ENCODE measurements at regions not wholly inside any gene's neighbourhood (a gene's known extent, or its start where the extent isn't known, plus 50 kb on each side); places are given as distances from the start of the nearest gene placed in this dataset.

DNA sequence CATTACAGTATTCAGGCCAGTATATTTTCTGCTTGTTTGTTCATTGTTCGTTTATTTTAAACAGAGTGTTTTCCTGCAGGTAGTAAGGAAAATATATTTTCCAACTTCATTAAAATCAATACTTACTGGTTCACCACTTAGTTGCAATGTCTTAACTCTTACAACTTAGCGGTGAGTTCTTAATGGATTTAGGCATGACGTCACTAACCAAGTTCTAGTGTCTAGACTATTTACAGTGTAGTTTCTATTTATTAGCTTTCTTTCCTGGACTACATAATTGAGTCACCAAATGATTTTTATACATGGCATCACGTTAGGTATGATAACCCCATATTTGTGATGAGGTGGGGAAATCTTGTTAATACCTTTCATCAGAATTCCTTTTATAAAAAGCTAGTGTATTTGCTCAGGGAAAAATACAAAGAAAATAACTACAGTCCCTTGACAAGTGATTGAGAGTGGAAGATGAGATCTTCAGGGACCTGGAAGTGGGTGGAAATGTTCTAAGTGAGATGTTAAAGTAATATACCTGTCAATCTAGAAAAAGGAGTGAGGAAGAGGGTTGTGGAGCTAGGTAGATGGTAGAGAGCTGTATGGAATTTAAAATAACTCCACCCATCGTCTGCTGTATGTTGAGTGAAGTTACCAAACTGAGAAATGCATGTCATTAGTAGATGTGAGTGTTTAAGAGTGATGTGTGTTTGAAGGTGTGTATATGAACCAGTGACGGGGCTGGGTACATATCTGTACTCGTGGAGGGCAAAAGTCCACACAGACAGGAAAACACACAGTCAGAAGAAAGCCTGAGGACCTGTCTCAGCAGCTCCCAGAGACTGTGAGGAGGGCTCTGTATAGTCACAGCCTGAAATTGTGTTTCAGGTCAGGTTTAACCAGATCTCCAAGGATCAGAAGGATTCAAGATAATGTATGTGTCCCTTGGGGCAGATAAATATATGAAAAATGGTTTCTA is 197.6 kb upstream of the ADAMTS5 start:
- Histone ChIP-seq H3K4me3 (ENCODE audit: low read length) (no peak overlapping the region), H3K4me2 (ENCODE audit: low read length) (no peak overlapping the region), H3K27ac (ENCODE audit: low read depth, low read length) (no peak overlapping the region), H3K9me3 (ENCODE audit: control insufficient read depth, insufficient read depth, low read length) (no peaks in the 10 kb centered on the region), H3F3A (ENCODE audit: control insufficient read depth, insufficient read depth) (no peaks in the 10 kb centered on the region), H3K9me2 (replicated peaks; ENCODE audit: control insufficient read depth, low read length) (no peaks in the 10 kb centered on the region), H3K4me1 (ENCODE audit: control insufficient read depth, low read length) (no peaks in the 10 kb centered on the region), H3K27me3 (ENCODE audit: control insufficient read depth, low read length) (no peaks in the 10 kb centered on the region), H4K20me1 (ENCODE audit: control insufficient read depth, insufficient read depth, low read depth, low read length) (no peaks in the 10 kb centered on the region), H3K36me3 (ENCODE audit: control insufficient read depth, low read length) (no peaks in the 10 kb centered on the region), H3K79me2 (ENCODE audit: control insufficient read depth, low read length) (no peaks in the 10 kb centered on the region)
- TF ChIP-seq, protein P1, sequence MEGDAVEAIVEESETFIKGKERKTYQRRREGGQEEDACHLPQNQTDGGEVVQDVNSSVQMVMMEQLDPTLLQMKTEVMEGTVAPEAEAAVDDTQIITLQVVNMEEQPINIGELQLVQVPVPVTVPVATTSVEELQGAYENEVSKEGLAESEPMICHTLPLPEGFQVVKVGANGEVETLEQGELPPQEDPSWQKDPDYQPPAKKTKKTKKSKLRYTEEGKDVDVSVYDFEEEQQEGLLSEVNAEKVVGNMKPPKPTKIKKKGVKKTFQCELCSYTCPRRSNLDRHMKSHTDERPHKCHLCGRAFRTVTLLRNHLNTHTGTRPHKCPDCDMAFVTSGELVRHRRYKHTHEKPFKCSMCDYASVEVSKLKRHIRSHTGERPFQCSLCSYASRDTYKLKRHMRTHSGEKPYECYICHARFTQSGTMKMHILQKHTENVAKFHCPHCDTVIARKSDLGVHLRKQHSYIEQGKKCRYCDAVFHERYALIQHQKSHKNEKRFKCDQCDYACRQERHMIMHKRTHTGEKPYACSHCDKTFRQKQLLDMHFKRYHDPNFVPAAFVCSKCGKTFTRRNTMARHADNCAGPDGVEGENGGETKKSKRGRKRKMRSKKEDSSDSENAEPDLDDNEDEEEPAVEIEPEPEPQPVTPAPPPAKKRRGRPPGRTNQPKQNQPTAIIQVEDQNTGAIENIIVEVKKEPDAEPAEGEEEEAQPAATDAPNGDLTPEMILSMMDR (IDR thresholded peaks at IDR 0.05; ENCODE audit: low read depth, low read length, poor library complexity, severe bottlenecking), result no peak

GRCh38 chr21:27158967-27159366 is 192.1 kb upstream of the ADAMTS5 start:
- TF ChIP-seq EZH2phosphoT487 (IDR thresholded peaks at IDR 0.05; ENCODE audit: borderline replicate concordance, low read length), result no peak
- TF ChIP-seq, protein P1 (IDR thresholded peaks at IDR 0.05; ENCODE audit: low read depth, low read length, poor library complexity, severe bottlenecking), result no peak
- Histone ChIP-seq H3K27me3 (ENCODE audit: control insufficient read depth, low read length) (no peaks in the 10 kb centered on the region), H3K4me1 (ENCODE audit: control insufficient read depth, low read length) (no peaks in the 10 kb centered on the region), H3K9me2 (replicated peaks; ENCODE audit: control insufficient read depth, low read length) (no peaks in the 10 kb centered on the region), H3K79me2 (ENCODE audit: control insufficient read depth, low read length) (no peaks in the 10 kb centered on the region), H3K4me2 (ENCODE audit: low read length) (no peak overlapping the region), H4K20me1 (ENCODE audit: control insufficient read depth, insufficient read depth, low read depth, low read length) (no peaks in the 10 kb centered on the region), H3K36me3 (ENCODE audit: control insufficient read depth, low read length) (no peaks in the 10 kb centered on the region), H3K27ac (ENCODE audit: low read depth, low read length) (no peak overlapping the region), H3K9me3 (ENCODE audit: control insufficient read depth, insufficient read depth, low read length) (no peaks in the 10 kb centered on the region), H3F3A (ENCODE audit: control insufficient read depth, insufficient read depth) (no peaks in the 10 kb centered on the region), H3K4me3 (ENCODE audit: low read length) (no peak overlapping the region)

DNA sequence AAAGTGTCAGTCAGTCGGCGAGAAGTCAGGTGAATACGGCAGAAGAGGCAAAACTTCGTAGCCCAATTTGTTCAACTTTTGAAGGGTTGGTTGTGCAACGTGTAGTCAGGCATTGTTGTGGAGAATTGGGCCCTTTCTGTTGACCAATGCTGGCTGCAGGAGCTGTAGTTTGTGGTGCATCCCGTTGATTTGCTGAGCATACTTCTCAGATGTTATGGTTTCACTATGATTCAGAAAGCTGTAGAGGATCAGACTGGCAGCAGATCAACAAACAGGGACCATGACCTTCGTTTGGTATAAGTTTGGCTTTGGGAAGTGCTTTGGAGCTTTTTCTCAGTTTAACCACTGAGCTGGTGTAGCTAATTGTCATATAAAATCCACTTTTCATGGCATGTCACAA is 190.2 kb upstream of the ADAMTS5 start:
- Histone ChIP-seq H3K4me2 (ENCODE audit: low read length) (no peak overlapping the region), H3K27me3 (ENCODE audit: control insufficient read depth, low read length) (no peaks in the 10 kb centered on the region), H3K27ac (ENCODE audit: low read depth, low read length) (no peak overlapping the region), H3K4me1 (ENCODE audit: control insufficient read depth, low read length) (no peaks in the 10 kb centered on the region), H4K20me1 (ENCODE audit: control insufficient read depth, insufficient read depth, low read depth, low read length) (no peaks in the 10 kb centered on the region), H3F3A (ENCODE audit: control insufficient read depth, insufficient read depth) (no peaks in the 10 kb centered on the region), H3K4me3 (ENCODE audit: low read length) (no peak overlapping the region), H3K79me2 (ENCODE audit: control insufficient read depth, low read length) (no peaks in the 10 kb centered on the region), H3K9me2 (replicated peaks; ENCODE audit: control insufficient read depth, low read length) (no peaks in the 10 kb centered on the region), H3K9me3 (ENCODE audit: control insufficient read depth, insufficient read depth, low read length) (no peaks in the 10 kb centered on the region), H3K36me3 (ENCODE audit: control insufficient read depth, low read length) (no peaks in the 10 kb centered on the region)
- TF ChIP-seq EZH2phosphoT487 (IDR thresholded peaks at IDR 0.05; ENCODE audit: borderline replicate concordance, low read length), result no peak
- TF ChIP-seq, protein P1 (IDR thresholded peaks at IDR 0.05; ENCODE audit: low read depth, low read length, poor library complexity, severe bottlenecking), result no peak
